A673 (cell line): ENCODE measurements at regions not wholly inside any gene's neighbourhood (a gene's known extent, or its start where the extent isn't known, plus 50 kb on each side); places are given as distances from the start of the nearest gene placed in this dataset.
A peak's percentile ranks its signal among the peaks of the same experiment; 100 is the strongest.

Experiments used
- BruUV-seq: library from RNA; stranded (reverse); fragments of 400-500 nt; replicated peaks from 2 replicates; lab custom pipeline; 2021; lab: Mats Ljungman, UMichigan
- CTCF ChIA-PET: fragments of 300-600 bp; sonication (Branson Sonifier 250); formaldehyde crosslinking; loops from one replicate; lab custom pipeline; 2022; ENCODE audit warnings: antibody characterized with exemption; lab: Charles Lee
- POLR2A ChIA-PET: fragments of 300-600 bp; sonication (Branson Sonifier 250); formaldehyde crosslinking; loops from one replicate; lab custom pipeline; 2022; ENCODE audit warnings: antibody characterized with exemption; ENCODE audit not compliant: low non-redundant PET; lab: Charles Lee
- DNase-seq: peaks from one replicate; pipeline ENCODE4 v3.0.0-alpha.2; 2015; ENCODE audit warnings: low spot score
- H3K27ac ChIP-seq: fragments of 200-600 bp; sonication (generic); 2 replicates; pipeline ENCODE4 v1.5.1; 2016; ENCODE audit warnings: mixed run types, low read depth, mild to moderate bottlenecking, mixed read lengths, antibody characterized with exemption, low read length; ENCODE audit not compliant: poor library complexity, severe bottlenecking
- H3K27me3 ChIP-seq: fragments of 200-600 bp; sonication (generic); replicated peaks from 2 replicates; pipeline ENCODE4 v1.6.1; 2017; ENCODE audit warnings: mixed run types, low read depth, mild to moderate bottlenecking, mixed read lengths, antibody characterized with exemption, low read length; ENCODE audit not compliant: insufficient read depth, poor library complexity
- H3K36me3 ChIP-seq: fragments of 200-600 bp; sonication (generic); 2 replicates; pipeline ENCODE4 v1.6.1; 2016; ENCODE audit warnings: mixed run types, mild to moderate bottlenecking, mixed read lengths, antibody characterized with exemption, low read length; ENCODE audit not compliant: insufficient read depth, poor library complexity, severe bottlenecking
- H3K4me1 ChIP-seq: fragments of 200-600 bp; sonication (generic); 2 replicates; pipeline ENCODE4 v1.6.1; 2017; ENCODE audit warnings: mixed run types, mild to moderate bottlenecking, mixed read lengths, antibody characterized with exemption, low read length; ENCODE audit not compliant: insufficient read depth, poor library complexity, severe bottlenecking
- H3K4me3 ChIP-seq: fragments of 200-600 bp; sonication (generic); 2 replicates; pipeline ENCODE4 v1.5.1; 2016; ENCODE audit warnings: low read depth, mixed run types, mild to moderate bottlenecking, mixed read lengths, low read length; ENCODE audit not compliant: poor library complexity, severe bottlenecking
- H3K9me3 ChIP-seq: fragments of 200-600 bp; sonication (generic); 2 replicates; pipeline ENCODE4 v1.6.1; 2016; ENCODE audit warnings: mixed run types, low read depth, mild to moderate bottlenecking, mixed read lengths, antibody characterized with exemption, low read length; ENCODE audit not compliant: poor library complexity, severe bottlenecking
- EZH2 ChIP-seq: fragments of 200-600 bp; sonication (generic); IDR thresholded peaks from 2 replicates; pipeline ENCODE4 v1.6.1; 2017; ENCODE audit warnings: borderline replicate concordance, low read depth, mild to moderate bottlenecking, mixed read lengths, antibody characterized with exemption, low read length; ENCODE audit not compliant: poor library complexity, severe bottlenecking
- intact Hi-C: fragments of 100-400 bp; cut with micrococcal nuclease; formaldehyde crosslinking; loops from one replicate; pipeline ENCODE4 v1.10.0; 2022; ENCODE audit not compliant: unreplicated experiment
- TF ChIP-seq, protein P1 (sequence below): fragments of 300-800, 200-600 bp; sonication (generic); conservative IDR thresholded peaks from 2 replicates; pipeline ENCODE4 v1.5.1; 2017; ENCODE audit warnings: low read depth, mild to moderate bottlenecking, antibody characterized with exemption, low read length, moderate library complexity, mixed read lengths

DNA sequence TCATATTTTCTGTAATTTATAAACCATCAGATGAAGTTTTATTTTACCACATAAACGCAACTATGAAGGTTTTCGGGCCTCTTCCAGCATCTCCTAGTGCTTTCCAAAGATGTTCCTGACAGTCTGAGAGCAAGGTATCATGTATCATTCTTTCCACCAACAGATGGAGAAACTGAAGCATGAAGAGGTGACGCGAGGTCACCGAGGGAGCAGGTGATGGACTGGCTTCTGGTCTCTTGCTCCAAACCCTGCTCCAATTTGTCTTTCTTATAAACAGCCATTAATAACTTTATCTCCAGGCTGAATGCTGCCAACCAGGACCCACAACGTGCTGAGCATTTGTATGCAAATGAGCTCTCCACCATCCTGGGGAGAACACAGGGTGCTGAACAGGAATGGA is 86.3 kb upstream of the MAML3 start:
- ChIA-PET POLR2A (no interaction called here), CTCF (no interaction called here)
- no peaks in the 10 kb centered on the region for H3K27me3 ChIP-seq
- TF ChIP-seq, protein P1, sequence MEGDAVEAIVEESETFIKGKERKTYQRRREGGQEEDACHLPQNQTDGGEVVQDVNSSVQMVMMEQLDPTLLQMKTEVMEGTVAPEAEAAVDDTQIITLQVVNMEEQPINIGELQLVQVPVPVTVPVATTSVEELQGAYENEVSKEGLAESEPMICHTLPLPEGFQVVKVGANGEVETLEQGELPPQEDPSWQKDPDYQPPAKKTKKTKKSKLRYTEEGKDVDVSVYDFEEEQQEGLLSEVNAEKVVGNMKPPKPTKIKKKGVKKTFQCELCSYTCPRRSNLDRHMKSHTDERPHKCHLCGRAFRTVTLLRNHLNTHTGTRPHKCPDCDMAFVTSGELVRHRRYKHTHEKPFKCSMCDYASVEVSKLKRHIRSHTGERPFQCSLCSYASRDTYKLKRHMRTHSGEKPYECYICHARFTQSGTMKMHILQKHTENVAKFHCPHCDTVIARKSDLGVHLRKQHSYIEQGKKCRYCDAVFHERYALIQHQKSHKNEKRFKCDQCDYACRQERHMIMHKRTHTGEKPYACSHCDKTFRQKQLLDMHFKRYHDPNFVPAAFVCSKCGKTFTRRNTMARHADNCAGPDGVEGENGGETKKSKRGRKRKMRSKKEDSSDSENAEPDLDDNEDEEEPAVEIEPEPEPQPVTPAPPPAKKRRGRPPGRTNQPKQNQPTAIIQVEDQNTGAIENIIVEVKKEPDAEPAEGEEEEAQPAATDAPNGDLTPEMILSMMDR = no peak
- no peak for TF ChIP-seq EZH2
- no peaks in the 10 kb centered on the region for H3K9me3 ChIP-seq
- H3K27ac ChIP-seq = no peak overlapping the region
- intact Hi-C loops = loop anchor here (5.0 kb wide), 1 partner anchor 143 kb away; no protein-coding TSS in a partner anchor
- no peaks in the 10 kb centered on the region for H3K36me3 ChIP-seq
- no TSS peak for BruUV-seq
- DNase-seq = no peak
- H3K4me1 ChIP-seq = peaks cover 52% of the 10 kb centered on the region
- H3K4me3 ChIP-seq = no peak overlapping the region

DNA sequence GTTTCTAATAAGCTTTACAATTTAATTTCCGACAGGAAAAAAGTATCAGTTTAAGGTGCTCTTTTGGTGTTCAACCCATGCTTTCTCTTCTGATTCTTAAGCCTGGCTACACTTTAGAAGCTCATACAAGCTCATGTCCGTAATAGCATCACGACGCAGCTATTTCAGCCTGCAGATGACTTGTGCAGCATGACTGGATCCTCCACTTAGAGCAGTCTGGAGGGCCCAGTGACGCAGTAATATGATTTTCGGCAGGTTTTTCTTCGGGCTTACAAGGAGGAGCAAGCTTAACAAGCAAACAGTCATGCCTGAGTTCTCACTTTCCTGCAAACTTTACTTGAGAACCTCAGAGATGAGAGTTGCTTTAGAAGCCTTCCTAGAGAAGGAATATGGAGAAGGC is 85.3 kb upstream of the MAML3 start:
- CTCF ChIA-PET = no interaction called here
- no peaks in the 10 kb centered on the region for H3K27me3 ChIP-seq
- H3K9me3 ChIP-seq = no peaks in the 10 kb centered on the region
- H3K36me3 ChIP-seq = no peaks in the 10 kb centered on the region
- intact Hi-C loops = no loop called here
- H3K4me3 ChIP-seq = no peak overlapping the region
- POLR2A ChIA-PET = no interaction called here
- DNase-seq = no peak
- no peak for TF ChIP-seq EZH2
- TF ChIP-seq, protein P1 = no peak
- BruUV-seq = no TSS peak
- H3K27ac ChIP-seq = no peak overlapping the region
- H3K4me1 ChIP-seq = peaks cover 56% of the 10 kb centered on the region

DNA sequence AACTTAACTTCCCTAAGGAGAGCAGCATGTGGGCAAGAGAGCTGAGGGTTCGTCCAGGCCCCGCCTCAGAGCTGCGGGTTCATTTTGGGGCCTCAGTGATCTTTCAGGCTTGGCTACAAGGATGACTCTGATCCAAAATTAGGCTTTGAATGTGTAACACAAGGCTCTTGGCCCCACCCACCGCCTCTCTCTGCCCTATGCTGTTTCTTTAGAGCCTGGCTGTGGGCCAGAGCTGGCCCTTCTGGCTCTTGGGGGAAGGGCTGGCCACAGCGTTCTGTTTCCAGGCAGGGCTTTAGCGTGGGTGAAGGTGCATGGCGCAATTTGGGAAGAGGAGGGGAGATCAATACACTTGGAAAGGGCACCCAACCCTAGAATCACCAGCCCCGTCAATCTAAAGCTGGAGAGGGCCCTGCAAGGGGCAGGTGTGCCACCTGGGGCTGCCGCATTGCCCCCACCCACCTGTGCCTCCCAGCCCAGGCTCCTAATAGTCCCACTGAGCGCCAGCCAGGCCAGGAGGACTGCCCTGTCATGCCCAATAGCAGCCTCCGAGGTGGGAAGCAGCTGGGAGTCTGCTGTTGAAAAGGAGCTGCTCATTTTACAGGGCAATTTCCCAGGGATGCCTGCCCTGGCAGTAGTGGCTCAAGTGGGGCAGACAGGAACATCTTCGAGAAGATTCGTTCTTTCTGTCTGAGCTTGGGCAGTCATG is 84.5 kb upstream of the MAML3 start:
- no peaks in the 10 kb centered on the region for H3K36me3 ChIP-seq
- peak; percentile 78 for DNase-seq
- CTCF ChIA-PET = interaction anchor here (2.1 kb wide), 1 partner anchor 15 kb away, joined by 6 read pairs; no protein-coding TSS in a partner anchor
- BruUV-seq = no TSS peak
- H3K9me3 ChIP-seq = no peaks in the 10 kb centered on the region
- H3K27me3 ChIP-seq = no peaks in the 10 kb centered on the region
- no peak overlapping the region for H3K4me3 ChIP-seq
- H3K27ac ChIP-seq = peak overlapping the region; percentile 85
- POLR2A ChIA-PET = interaction anchor here (0.5 kb wide), 1 partner anchor 1087 kb away, joined by 3 read pairs; no protein-coding TSS in a partner anchor
- H3K4me1 ChIP-seq = peaks cover 57% of the 10 kb centered on the region
- intact Hi-C loops = no loop called here
- TF ChIP-seq, protein P1 = no peak
- TF ChIP-seq EZH2 = no peak
